Panc1 (cell line): ENCODE measurements at regions not wholly inside any gene's neighbourhood (a gene's known extent, or its start where the extent isn't known, plus 50 kb on each side); places are given as distances from the start of the nearest gene placed in this dataset.

Source experiments
- CTCF ChIP-seq: fragments of 450-650 bp; IDR thresholded peaks from 2 replicates; pipeline ENCODE4 v1.5.1; 2017; ENCODE audit warnings: mild to moderate bottlenecking
- POLR2AphosphoS5 ChIP-seq: IDR thresholded peaks from 2 replicates; pipeline ENCODE4 v1.6.1; 2012; ENCODE audit warnings: mild to moderate bottlenecking, low read depth, low read length, moderate library complexity
- REST ChIP-seq, 2 experiments: IDR thresholded peaks; 2 replicates each; pipeline ENCODE4 v1.6.1; 2011 to 2012; ENCODE audit warnings: low read depth in 2 of 2, control low read depth in 1 of 2, low read length in 1 of 2, mild to moderate bottlenecking in 1 of 2, moderate library complexity in 1 of 2; ENCODE audit not compliant: insufficient read depth in 1 of 2
- SIN3A ChIP-seq: IDR thresholded peaks from 2 replicates; pipeline ENCODE4 v1.6.1; 2012; ENCODE audit warnings: low read depth, mild to moderate bottlenecking, low read length, moderate library complexity, borderline replicate concordance; ENCODE audit not compliant: insufficient read depth
- TCF7L2 ChIP-seq: IDR thresholded peaks from 2 replicates; pipeline ENCODE4 v1.6.1; 2011; ENCODE audit warnings: mild to moderate bottlenecking, low read depth, low read length, inconsistent platforms

- TF ChIP-seq CTCF (no peak), REST (IDR thresholded peaks at IDR 0.05; ENCODE audit: insufficient read depth in 1 of 2, low read depth in 2 of 2, low read length in 1 of 2) (no peak), POLR2AphosphoS5 (no peak), SIN3A (no peak), TCF7L2 (no peak)
These were observed 148.5 kb upstream of the GYPC start for GRCh38 chr2:126507425-126507911.
